GM18951 (cell line): ENCODE measurements at regions not wholly inside any gene's neighbourhood (a gene's known extent, or its start where the extent isn't known, plus 50 kb on each side); places are given as distances from the start of the nearest gene placed in this dataset.

Experiments used
- POLR2A ChIP-seq: IDR thresholded peaks from 4 replicates; pipeline ENCODE4 v1.6.1; 2011; ENCODE audit warnings: mild to moderate bottlenecking; ENCODE audit not compliant: insufficient read length, insufficient read depth; ENCODE audit errors: extremely low read depth
- in situ Hi-C: fragments of 300-500 bp; cut with MboI; formaldehyde crosslinking; loops from one replicate; pipeline ENCODE4 v1.12.0; 2022; ENCODE audit warnings: low sequenced_read_pairs, mixed read lengths, inconsistent platforms; ENCODE audit not compliant: unreplicated experiment

GRCh38 chr15:66942649-66943390 is 122.6 kb upstream of the SMAD3 start:
- TF ChIP-seq POLR2A: no peak
- in situ Hi-C loops: loop anchor here (10.0 kb wide), 2 partner anchors 492 to 892 kb away; no protein-coding TSS in a partner anchor

- TF ChIP-seq POLR2A: no peak
- in situ Hi-C loops: loop anchor here (10.0 kb wide), 2 partner anchors 491 to 891 kb away; no protein-coding TSS in a partner anchor
These were observed 121.8 kb upstream of the SMAD3 start for GRCh38 chr15:66943456-66944095.

GRCh38 chr15:66944121-66944520 is 121.3 kb upstream of the SMAD3 start:
- in situ Hi-C loops: loop anchor here (10.0 kb wide), 2 partner anchors 491 to 891 kb away; no protein-coding TSS in a partner anchor
- TF ChIP-seq POLR2A: no peak

GRCh38 chr15:66945286-66945685 is 120.1 kb upstream of the SMAD3 start:
- TF ChIP-seq POLR2A: no peak
- in situ Hi-C loops: loop anchor here (10.0 kb wide), 2 partner anchors 490 to 890 kb away; no protein-coding TSS in a partner anchor

- TF ChIP-seq POLR2A: no peak
- in situ Hi-C loops: loop anchor here (10.0 kb wide), 2 partner anchors 489 to 889 kb away; no protein-coding TSS in a partner anchor
These were observed 119.6 kb upstream of the SMAD3 start for GRCh38 chr15:66945842-66946241.

- in situ Hi-C loops: loop anchor here (10.0 kb wide), 2 partner anchors 488 to 888 kb away; no protein-coding TSS in a partner anchor
- no peak for TF ChIP-seq POLR2A
These were observed 118.7 kb upstream of the SMAD3 start for GRCh38 chr15:66946578-66947164.

GRCh38 chr15:66947471-66947870 is 117.9 kb upstream of the SMAD3 start:
- in situ Hi-C loops: loop anchor here (10.0 kb wide), 2 partner anchors 487 to 887 kb away; no protein-coding TSS in a partner anchor
- TF ChIP-seq POLR2A: no peak

GRCh38 chr15:66948294-66948693 is 117.1 kb upstream of the SMAD3 start:
- in situ Hi-C loops: loop anchor here (10.0 kb wide), 2 partner anchors 487 to 887 kb away; no protein-coding TSS in a partner anchor
- TF ChIP-seq POLR2A: no peak

GRCh38 chr15:66950114-66950513 is 115.3 kb upstream of the SMAD3 start:
- in situ Hi-C loops: loop anchor here (10.0 kb wide), 1 partner anchor 345 kb away; no protein-coding TSS in a partner anchor
- TF ChIP-seq POLR2A: no peak

GRCh38 chr15:66951531-66952320 is 113.7 kb upstream of the SMAD3 start:
- no peak for TF ChIP-seq POLR2A
- in situ Hi-C loops: loop anchor here (10.0 kb wide), 1 partner anchor 343 kb away; no protein-coding TSS in a partner anchor

- no peak for TF ChIP-seq POLR2A
- in situ Hi-C loops: loop anchor here (10.0 kb wide), 1 partner anchor 342 kb away; no protein-coding TSS in a partner anchor
These were observed 112.5 kb upstream of the SMAD3 start for GRCh38 chr15:66952756-66953522.
